ENCODE measurements at regions not wholly inside any gene's neighbourhood (a gene's known extent, or its start where the extent isn't known, plus 50 kb on each side); places are given as distances from the start of the nearest gene placed in this dataset.

DNA sequence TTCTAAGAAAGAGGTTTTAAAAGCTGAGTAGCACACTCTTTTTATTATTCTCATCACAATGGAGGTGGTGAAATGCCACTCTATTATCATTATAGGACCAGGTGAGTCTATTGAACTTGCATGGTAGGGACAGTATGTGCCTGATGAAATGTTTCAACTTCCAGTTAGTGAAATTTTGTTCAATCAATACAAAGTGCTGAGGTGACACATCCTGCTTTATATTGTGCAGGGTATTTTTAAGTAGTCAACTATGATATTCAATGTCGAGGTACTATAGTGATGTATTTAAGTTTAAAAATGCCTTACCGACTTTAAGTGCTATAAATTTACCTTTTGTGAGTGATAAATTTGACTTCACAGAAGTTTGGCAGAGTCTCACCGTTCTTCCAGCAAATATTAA is 284.7 kb upstream of the BRINP3 start:
- TF ChIP-seq MAFF (IDR thresholded peaks at IDR 0.05; ENCODE audit: low read depth, low read length) (peak; percentile 53), MAFK (conservative IDR thresholded peaks at IDR 0.05 in 1 of 2, IDR thresholded peaks at IDR 0.05 in 1 of 2; ENCODE audit: low read length in 2 of 2) (peak; percentile 52 to 71; a peak in 3 of 4 replicates), ZNF292 (CRISPR knock-in tag; IDR thresholded peaks at IDR 0.05; ENCODE audit: borderline replicate concordance, low read depth) (no peak), ZNF570 (CRISPR knock-in tag; IDR thresholded peaks at IDR 0.05; ENCODE audit: borderline replicate concordance) (no peak)
- ATAC-seq (no peak), FAIRE-seq (no peak), DNase-seq (ENCODE audit: low spot score) (no peak)
- H3K4me3 ChIP-seq (replicated peaks in 1 of 3; ENCODE audit: insufficient read depth in 1 of 3, low read depth in 2 of 3, low read length in 3 of 3): no peak overlapping the region
- H4K20me1 ChIP-seq (ENCODE audit: insufficient read depth, low read length): no peaks in the 10 kb centered on the region
- in situ Hi-C loops (cut with HindIII; ENCODE audit: extremely low pct_ligation_motif_present, low pct_unique_long_range_greater_than_20kb) (no loop called here), intact Hi-C loops (cut with micrococcal nuclease; ENCODE audit: unreplicated experiment) (no loop called here)
- no peaks in the 10 kb centered on the region for H3K79me2 ChIP-seq (ENCODE audit: insufficient read depth, low read length)
- BruUV-seq (replicated peaks): no TSS peak
- no peaks in the 10 kb centered on the region for H3K4me1 ChIP-seq (ENCODE audit: insufficient read depth, low read length)
- no peak overlapping the region for H3K9ac ChIP-seq (ENCODE audit: insufficient read depth, low read depth, low read length)
- WGBS (ENCODE audit: low lambda C conversion rate): 1% methylated on average over 3 of the region's 3 CpGs
- no peaks in the 10 kb centered on the region for H3K27me3 ChIP-seq (ENCODE audit: control insufficient read depth in 1 of 2, insufficient read depth in 2 of 2, low read length in 2 of 2)
- POLR2A ChIA-PET: no interaction called here
- CTCF ChIA-PET (ENCODE audit: low intra/inter-chr PET ratio, low total read pairs): no interaction called here
- no peak overlapping the region for H3K27ac ChIP-seq (ENCODE audit: extremely low read length, insufficient read depth, low read length)
- no peak overlapping the region for H2AFZ ChIP-seq (ENCODE audit: low read length)
- H3K9me3 ChIP-seq (ENCODE audit: low read length): no peaks in the 10 kb centered on the region
- no peaks in the 10 kb centered on the region for H3K36me3 ChIP-seq (replicated peaks in 1 of 2; ENCODE audit: control insufficient read depth in 1 of 2, insufficient read depth in 2 of 2, low read length in 2 of 2)
- H3K4me2 ChIP-seq (ENCODE audit: low read depth, low read length): no peak overlapping the region

DNA sequence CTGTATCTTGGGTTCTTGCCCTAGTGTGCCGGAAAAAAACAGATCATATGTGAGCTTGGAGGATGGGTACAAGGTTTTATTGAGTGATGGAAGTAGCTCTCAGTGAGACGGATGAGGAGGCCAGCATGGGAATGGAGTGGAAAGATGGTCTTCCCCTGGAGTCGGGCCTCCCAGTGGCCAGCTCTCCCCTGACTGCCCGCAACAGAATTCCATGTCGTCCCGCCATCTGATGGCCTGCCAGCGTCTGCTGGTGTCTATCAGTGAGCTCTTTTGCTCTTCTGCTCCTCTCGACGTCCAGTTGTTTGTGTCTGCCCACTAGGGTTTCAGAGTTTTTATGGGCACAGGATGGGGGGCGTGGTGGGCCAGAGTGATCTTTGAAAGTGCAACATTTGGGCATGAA is 315.2 kb upstream of the BRINP3 start:
- Histone ChIP-seq H3K27ac (ENCODE audit: extremely low read length, insufficient read depth, low read length) (no peak overlapping the region), H3K9me3 (ENCODE audit: low read length) (no peaks in the 10 kb centered on the region), H3K79me2 (ENCODE audit: insufficient read depth, low read length) (no peaks in the 10 kb centered on the region), H3K4me1 (ENCODE audit: insufficient read depth, low read length) (no peaks in the 10 kb centered on the region), H2AFZ (ENCODE audit: low read length) (no peak overlapping the region), H3K4me3 (replicated peaks in 1 of 3; ENCODE audit: insufficient read depth in 1 of 3, low read depth in 2 of 3, low read length in 3 of 3) (no peak overlapping the region), H3K27me3 (ENCODE audit: control insufficient read depth in 1 of 2, insufficient read depth in 2 of 2, low read length in 2 of 2) (no peaks in the 10 kb centered on the region), H3K36me3 (replicated peaks in 1 of 2; ENCODE audit: control insufficient read depth in 1 of 2, insufficient read depth in 2 of 2, low read length in 2 of 2) (no peaks in the 10 kb centered on the region), H3K9ac (ENCODE audit: insufficient read depth, low read depth, low read length) (no peak overlapping the region), H3K4me2 (ENCODE audit: low read depth, low read length) (no peak overlapping the region), H4K20me1 (ENCODE audit: insufficient read depth, low read length) (no peaks in the 10 kb centered on the region)
- no peak for DNase-seq (ENCODE audit: low spot score)
- POLR2A ChIA-PET: no interaction called here
- CTCF ChIA-PET (ENCODE audit: low intra/inter-chr PET ratio, low total read pairs): no interaction called here
- in situ Hi-C loops (cut with HindIII; ENCODE audit: extremely low pct_ligation_motif_present, low pct_unique_long_range_greater_than_20kb) (no loop called here), intact Hi-C loops (cut with micrococcal nuclease; ENCODE audit: unreplicated experiment) (no loop called here)
- FAIRE-seq: no peak
- ATAC-seq: peak; percentile 43; the same call in 2 of the 3 replicates
- WGBS (ENCODE audit: low lambda C conversion rate): 2% methylated on average over 10 of the region's 10 CpGs
- no TSS peak for BruUV-seq (replicated peaks)
- no peak for TF ChIP-seq ZNF652 (CRISPR knock-in tag; IDR thresholded peaks at IDR 0.05; ENCODE audit: borderline replicate concordance, low read depth)
- TF ChIP-seq, protein P1, sequence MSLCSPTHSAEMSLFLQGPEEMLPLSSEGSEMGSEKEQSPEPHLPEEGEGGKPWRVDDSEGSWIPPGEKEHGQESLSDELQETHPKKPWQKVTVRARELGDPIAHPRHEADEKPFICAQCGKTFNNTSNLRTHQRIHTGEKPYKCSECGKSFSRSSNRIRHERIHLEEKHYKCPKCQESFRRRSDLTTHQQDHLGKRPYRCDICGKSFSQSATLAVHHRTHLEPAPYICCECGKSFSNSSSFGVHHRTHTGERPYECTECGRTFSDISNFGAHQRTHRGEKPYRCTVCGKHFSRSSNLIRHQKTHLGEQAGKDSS (CRISPR knock-in tag; IDR thresholded peaks at IDR 0.05; ENCODE audit: borderline replicate concordance, low read depth): no peak

All from HepG2 (cell line).